Endothelial cell of umbilical vein (primary cell): ENCODE measurements at regions not wholly inside any gene's neighbourhood (a gene's known extent, or its start where the extent isn't known, plus 50 kb on each side); places are given as distances from the start of the nearest gene placed in this dataset.

ENCODE experiments used
- CTCF ChIP-seq, 2 donors: IDR thresholded peaks; 1 replicate in 1 of 2; 2 replicates in 1 of 2; pipeline ENCODE4 v1.5.1; 2011; ENCODE audit warnings: low read length in 2 of 2, mild to moderate bottlenecking in 2 of 2, moderate library complexity in 2 of 2, control low read depth in 1 of 2, inconsistent platforms in 1 of 2, low read depth in 1 of 2; ENCODE audit not compliant: insufficient read depth in 1 of 2; ENCODE audit errors: extremely low read depth in 1 of 2
- EZH2 ChIP-seq: IDR thresholded peaks from 2 replicates; pipeline ENCODE4 v1.6.1; 2012; ENCODE audit warnings: borderline replicate concordance, low read depth, mild to moderate bottlenecking, moderate library complexity, low read length, inconsistent platforms; ENCODE audit not compliant: severe bottlenecking
- MYC ChIP-seq: IDR thresholded peaks from one replicate; pipeline ENCODE4 v1.6.1; 2011; ENCODE audit warnings: mild to moderate bottlenecking, low read depth, low read length
- POLR2A ChIP-seq: IDR thresholded peaks from 2 replicates; pipeline ENCODE4 v1.6.1; 2012; ENCODE audit warnings: low read depth, mild to moderate bottlenecking, control low read depth, low read length
- POLR2AphosphoS5 ChIP-seq: IDR thresholded peaks from 2 replicates; pipeline ENCODE4 v1.6.1; 2012; ENCODE audit warnings: low read depth, mild to moderate bottlenecking, control low read depth, low read length, moderate library complexity; ENCODE audit not compliant: insufficient read depth

GRCh38 chr12:116684891-116685290 is 53.0 kb downstream of the SPRING1 start:
- TF ChIP-seq CTCF (IDR thresholded peaks at IDR 0.05; ENCODE audit: extremely low read depth in 1 of 2, insufficient read depth in 1 of 2, low read depth in 1 of 2, low read length in 2 of 2) (no peak), POLR2AphosphoS5 (no peak), EZH2 (no peak), POLR2A (no peak), MYC (no peak)
